NCI-H69 (cell line): ENCODE measurements at regions not wholly inside any gene's neighbourhood (a gene's known extent, or its start where the extent isn't known, plus 50 kb on each side); places are given as distances from the start of the nearest gene placed in this dataset.
"Not testable (repeated sequence)": the region's sequence is repeated elsewhere in the genome, so short reads cannot be mapped to it uniquely, and the experiment has no call there.

Experiments used
- DNase-seq: peaks from one replicate; lab custom pipeline; 2025; lab: John Stamatoyannopoulos, UW

GRCh38 chr9:3773362-3774060 lies 247.7 kb upstream of the RFX3 start:
- DNase-seq: no peak

- DNase-seq: no peak
Measured at GRCh38 chr9:3769646-3770045, 243.8 kb upstream of the RFX3 start.

GRCh38 chr9:3768712-3769457 lies 243.1 kb upstream of the RFX3 start:
- DNase-seq: no peak

GRCh38 chr9:3768286-3768685 lies 242.5 kb upstream of the RFX3 start:
- no peak for DNase-seq

GRCh38 chr9:3762076-3762475 lies 236.3 kb upstream of the RFX3 start:
- DNase-seq: no peak

- peak; percentile 82 for DNase-seq
Measured at GRCh38 chr9:3760031-3760430, 234.2 kb upstream of the RFX3 start.

- DNase-seq: no peak
Measured at GRCh38 chr9:3758816-3759576, 233.2 kb upstream of the RFX3 start.

GRCh38 chr9:3756071-3756470 lies 230.3 kb upstream of the RFX3 start:
- DNase-seq: no peak

- DNase-seq: no peak
Measured at GRCh38 chr9:3751125-3751758, 225.4 kb upstream of the RFX3 start.

GRCh38 chr9:3750321-3750720 lies 224.5 kb upstream of the RFX3 start:
- DNase-seq: no peak

- no peak for DNase-seq
Measured at GRCh38 chr9:3746296-3747275, 220.8 kb upstream of the RFX3 start.

- no peak for DNase-seq
Measured at GRCh38 chr9:3743901-3744413, 218.2 kb upstream of the RFX3 start.

- DNase-seq: no peak
Measured at GRCh38 chr9:3742586-3742985, 216.8 kb upstream of the RFX3 start.

- no peak for DNase-seq
Measured at GRCh38 chr9:3741729-3742128, 215.9 kb upstream of the RFX3 start.

GRCh38 chr9:3740690-3741419 lies 215.1 kb upstream of the RFX3 start:
- no peak for DNase-seq

- DNase-seq: no peak
Measured at GRCh38 chr9:3736161-3736560, 210.4 kb upstream of the RFX3 start.

- no peak for DNase-seq
Measured at GRCh38 chr9:3735251-3735650, 209.4 kb upstream of the RFX3 start.

GRCh38 chr9:3733527-3734262 lies 207.9 kb upstream of the RFX3 start:
- DNase-seq: not testable (repeated sequence)

GRCh38 chr9:3733039-3733408 lies 207.2 kb upstream of the RFX3 start:
- peak; percentile 63 for DNase-seq
